Activated T-helper 2 cell treated with anti-CD3 and anti-CD28 coated beads, Interferon-gamma antibody, Interleukin-2, Interleukin-4, amounts not matched to agents 10 μg/mL and 5 μg/mL and 100 μg/mL, durations not matched to agents 14 hours and 24 hours and 36 hours (primary cell): ENCODE measurements at regions not wholly inside any gene's neighbourhood (a gene's known extent, or its start where the extent isn't known, plus 50 kb on each side); places are given as distances from the start of the nearest gene placed in this dataset.
"Not testable (repeated sequence)": the region's sequence is repeated elsewhere in the genome, so short reads cannot be mapped to it uniquely, and the experiment has no call there.

Source experiments
- DNase-seq: peaks from one replicate; pipeline ENCODE4 v3.0.0; 2021; ENCODE audit warnings: low spot score
- H3K27ac Mint-ChIP-seq: one replicate; pipeline ENCODE4 v1.8.0; 2021; ENCODE audit warnings: mixed read lengths
- H3K27me3 Mint-ChIP-seq: one replicate; pipeline ENCODE4 v1.8.0; 2021; ENCODE audit warnings: low read depth, mixed read lengths
- H3K36me3 Mint-ChIP-seq: one replicate; pipeline ENCODE4 v1.8.0; 2021; ENCODE audit warnings: low read depth, mixed read lengths
- H3K4me1 Mint-ChIP-seq: one replicate; pipeline ENCODE4 v1.8.0; 2021; ENCODE audit warnings: low read depth, mixed read lengths
- H3K4me3 Mint-ChIP-seq: one replicate; pipeline ENCODE4 v1.8.0; 2021; ENCODE audit warnings: low read depth, mild to moderate bottlenecking, moderate library complexity, mixed read lengths
- H3K9me3 Mint-ChIP-seq: one replicate; pipeline ENCODE4 v1.8.0; 2021; ENCODE audit warnings: mixed read lengths
- intact Hi-C: fragments of 100-400 bp; cut with micrococcal nuclease; formaldehyde crosslinking; loops from one replicate; pipeline ENCODE4 v1.15.1; 2023

- H3K4me1 Mint-ChIP-seq, result no peaks in the 10 kb centered on the region
- DNase-seq, result no peak
- peaks cover 6% of the 10 kb centered on the region for H3K9me3 Mint-ChIP-seq
Observed at GRCh38 chr2:105496271-105496670, 97.4 kb upstream of the FHL2 start.

DNA sequence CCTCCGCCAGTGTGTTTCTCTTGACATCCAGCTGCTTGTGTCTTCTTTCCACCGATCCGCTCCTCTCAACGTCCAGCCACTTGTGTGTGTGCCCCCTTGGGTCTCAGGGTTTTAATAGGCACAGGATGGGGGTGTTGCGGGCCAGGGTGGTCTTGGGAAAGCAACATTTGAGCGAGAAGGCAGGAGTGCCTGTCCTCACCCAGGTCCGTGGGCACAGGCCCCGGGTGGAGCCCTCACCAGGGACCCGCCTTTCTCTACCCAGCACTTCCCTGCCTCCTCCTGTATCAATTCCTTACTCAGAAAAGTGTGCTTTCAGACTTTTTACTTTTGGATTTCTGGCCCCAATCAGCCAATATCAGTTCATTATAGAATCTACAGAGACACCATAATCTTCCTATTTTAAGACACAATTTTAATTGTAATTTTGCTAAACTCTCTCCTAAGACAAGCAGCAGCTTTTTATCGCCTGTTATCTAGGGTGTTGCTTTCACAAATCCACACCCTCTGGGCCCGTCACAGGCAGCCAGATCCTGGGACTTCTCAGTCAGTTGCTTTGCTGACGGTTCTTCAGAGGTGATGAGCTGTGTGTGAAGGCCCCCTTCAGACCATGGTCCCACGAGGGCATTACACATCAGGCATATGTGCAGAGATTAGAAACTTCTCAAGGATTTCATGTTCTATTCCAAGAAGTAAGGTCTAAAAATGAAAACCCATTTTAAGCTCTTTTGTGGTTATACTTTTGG, 96.0 kb upstream of the FHL2 start:
- Mint-ChIP-seq H3K27ac (no peak overlapping the region), H3K27me3 (peaks cover 16% of the 10 kb centered on the region), H3K9me3 (peaks cover 6% of the 10 kb centered on the region), H3K4me1 (no peaks in the 10 kb centered on the region), H3K36me3 (no peaks in the 10 kb centered on the region), H3K4me3 (no peak overlapping the region)
- intact Hi-C loops, result no loop called here
- DNase-seq, result no peak

More at GRCh38 chr2:105496271-105496670, 97.4 kb upstream of the FHL2 start:
- peaks cover 16% of the 10 kb centered on the region for H3K27me3 Mint-ChIP-seq
- no peak overlapping the region for H3K4me3 Mint-ChIP-seq
- intact Hi-C loops, result no loop called here
- no peaks in the 10 kb centered on the region for H3K36me3 Mint-ChIP-seq
- no peak overlapping the region for H3K27ac Mint-ChIP-seq

- intact Hi-C loops, result no loop called here
- Mint-ChIP-seq H3K27ac (no peak overlapping the region), H3K27me3 (peaks cover 13% of the 10 kb centered on the region), H3K4me1 (no peaks in the 10 kb centered on the region), H3K9me3 (peaks cover 6% of the 10 kb centered on the region), H3K36me3 (no peaks in the 10 kb centered on the region), H3K4me3 (no peak overlapping the region)
- DNase-seq, result no peak
Observed at GRCh38 chr2:105490956-105491355, 92.1 kb upstream of the FHL2 start.

- H3K27ac Mint-ChIP-seq, result no peak overlapping the region
- peaks cover 6% of the 10 kb centered on the region for H3K9me3 Mint-ChIP-seq
- intact Hi-C loops, result no loop called here
- DNase-seq, result no peak
- no peaks in the 10 kb centered on the region for H3K4me1 Mint-ChIP-seq
- H3K4me3 Mint-ChIP-seq, result no peak overlapping the region
- H3K27me3 Mint-ChIP-seq, result peaks cover 13% of the 10 kb centered on the region
- H3K36me3 Mint-ChIP-seq, result no peaks in the 10 kb centered on the region
Observed at GRCh38 chr2:105490204-105490603, 91.4 kb upstream of the FHL2 start.

DNA sequence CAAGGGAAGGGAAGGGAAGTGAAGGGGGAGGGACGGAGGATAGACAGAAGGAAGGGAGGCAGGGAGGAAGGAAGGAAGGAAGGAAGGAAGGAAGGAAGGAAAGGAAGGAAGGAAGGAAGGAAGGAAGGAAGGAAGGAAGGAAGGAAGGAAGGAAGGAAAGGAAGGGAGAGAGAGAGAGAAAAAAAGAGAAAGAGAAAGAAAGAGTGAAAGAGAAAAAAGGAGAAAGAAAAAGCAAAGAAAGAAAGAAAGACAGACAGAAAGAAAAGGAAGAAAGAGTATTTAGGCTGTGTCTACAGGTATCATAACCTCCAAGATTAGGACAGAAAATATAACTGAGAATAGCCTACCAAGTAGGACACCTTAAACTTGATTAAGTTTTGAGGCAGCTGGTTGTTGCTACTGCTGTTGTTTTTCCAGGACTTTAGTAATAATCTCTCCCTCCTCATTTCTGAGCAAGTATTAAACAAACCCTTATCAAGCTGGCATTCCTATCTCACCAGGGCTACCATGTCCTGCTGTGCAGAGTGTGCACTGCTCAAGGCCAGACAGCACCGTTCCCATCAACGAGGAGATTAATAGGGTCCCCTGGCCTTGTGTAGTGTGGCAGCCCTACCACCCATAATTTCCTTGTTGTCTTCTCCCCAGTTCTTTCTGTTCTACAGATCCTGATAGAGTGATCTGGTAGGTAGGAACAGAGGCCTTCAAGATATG, 90.5 kb upstream of the FHL2 start:
- Mint-ChIP-seq H3K27me3 (peaks cover 13% of the 10 kb centered on the region), H3K4me1 (no peaks in the 10 kb centered on the region), H3K27ac (no peak overlapping the region), H3K4me3 (no peak overlapping the region), H3K9me3 (peaks cover 6% of the 10 kb centered on the region), H3K36me3 (no peaks in the 10 kb centered on the region)
- DNase-seq, result no peak
- intact Hi-C loops, result no loop called here

GRCh38 chr2:105488285-105488684, 89.4 kb upstream of the FHL2 start:
- Mint-ChIP-seq H3K27me3 (peaks cover 11% of the 10 kb centered on the region), H3K4me3 (no peak overlapping the region), H3K36me3 (no peaks in the 10 kb centered on the region), H3K4me1 (no peaks in the 10 kb centered on the region), H3K27ac (no peak overlapping the region), H3K9me3 (peaks cover 6% of the 10 kb centered on the region)
- no peak for DNase-seq
- intact Hi-C loops, result no loop called here

- H3K4me1 Mint-ChIP-seq, result no peaks in the 10 kb centered on the region
- DNase-seq, result no peak
- no peak overlapping the region for H3K4me3 Mint-ChIP-seq
- intact Hi-C loops, result no loop called here
- H3K27ac Mint-ChIP-seq, result no peak overlapping the region
- peaks cover 7% of the 10 kb centered on the region for H3K27me3 Mint-ChIP-seq
- no peaks in the 10 kb centered on the region for H3K9me3 Mint-ChIP-seq
- H3K36me3 Mint-ChIP-seq, result no peaks in the 10 kb centered on the region
Observed at GRCh38 chr2:105487142-105488069, 88.6 kb upstream of the FHL2 start.

GRCh38 chr2:105486762-105487141, 87.9 kb upstream of the FHL2 start:
- no peaks in the 10 kb centered on the region for H3K9me3 Mint-ChIP-seq
- no peaks in the 10 kb centered on the region for H3K4me1 Mint-ChIP-seq
- intact Hi-C loops, result no loop called here

GRCh38 chr2:105478670-105479069, 79.8 kb upstream of the FHL2 start:
- Mint-ChIP-seq H3K4me3 (no peak overlapping the region), H3K27ac (no peak overlapping the region), H3K4me1 (no peaks in the 10 kb centered on the region), H3K27me3 (peaks cover 26% of the 10 kb centered on the region), H3K9me3 (no peaks in the 10 kb centered on the region), H3K36me3 (no peaks in the 10 kb centered on the region)
- intact Hi-C loops, result no loop called here
- DNase-seq, result no peak

More at GRCh38 chr2:105486762-105487141, 87.9 kb upstream of the FHL2 start:
- Mint-ChIP-seq H3K27ac (no peak overlapping the region), H3K27me3 (peaks cover 6% of the 10 kb centered on the region), H3K36me3 (no peaks in the 10 kb centered on the region), H3K4me3 (no peak overlapping the region)
- DNase-seq, result no peak

DNA sequence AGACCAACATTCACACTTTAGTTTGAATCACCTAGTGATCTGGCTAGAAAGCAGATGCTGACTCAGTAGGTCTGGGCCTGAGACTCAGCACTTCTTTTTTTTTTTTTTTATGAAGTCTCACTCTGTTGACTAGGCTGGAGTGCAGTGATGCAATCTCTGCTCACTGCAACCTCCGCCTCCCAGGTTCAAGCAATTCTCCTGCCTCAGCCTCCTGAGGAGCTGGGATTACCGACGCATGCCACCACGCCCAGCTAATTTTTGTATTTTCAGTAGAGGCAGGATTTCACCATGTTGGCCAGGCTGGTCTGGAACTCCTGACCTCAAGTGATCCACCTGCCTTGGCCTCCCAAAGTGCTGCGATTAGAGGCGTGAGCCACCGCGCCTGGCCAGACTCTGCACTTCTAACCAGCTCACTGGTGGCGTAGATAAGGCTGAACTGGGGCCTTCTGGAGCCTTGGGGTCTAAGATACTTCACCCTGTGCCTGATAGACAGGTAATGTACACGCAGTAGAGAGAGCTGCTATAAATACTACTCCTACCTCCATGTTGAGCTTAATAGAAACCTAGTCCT, 78.3 kb upstream of the FHL2 start:
- H3K27ac Mint-ChIP-seq, H3K36me3 Mint-ChIP-seq, H3K9me3 Mint-ChIP-seq, intact Hi-C loops, H3K4me3 Mint-ChIP-seq, H3K4me1 Mint-ChIP-seq, DNase-seq: not testable (repeated sequence)
- peaks cover 26% of the 10 kb centered on the region for H3K27me3 Mint-ChIP-seq

- DNase-seq, result no peak
- Mint-ChIP-seq H3K9me3 (no peaks in the 10 kb centered on the region), H3K4me1 (peaks cover 5% of the 10 kb centered on the region), H3K4me3 (no peak overlapping the region), H3K27me3 (peaks cover 6% of the 10 kb centered on the region), H3K36me3 (no peaks in the 10 kb centered on the region), H3K27ac (no peak overlapping the region)
- intact Hi-C loops, result no loop called here
Observed at GRCh38 chr2:105473011-105473410, 74.2 kb upstream of the FHL2 start.

- DNase-seq, result no peak
- H3K4me3 Mint-ChIP-seq, result no peak overlapping the region
- H3K36me3 Mint-ChIP-seq, result no peaks in the 10 kb centered on the region
- intact Hi-C loops, result no loop called here
- H3K27ac Mint-ChIP-seq, result no peak overlapping the region
- peaks cover 13% of the 10 kb centered on the region for H3K4me1 Mint-ChIP-seq
- no peaks in the 10 kb centered on the region for H3K9me3 Mint-ChIP-seq
- H3K27me3 Mint-ChIP-seq, result peaks cover 14% of the 10 kb centered on the region
Observed at GRCh38 chr2:105470979-105471378, 72.1 kb upstream of the FHL2 start.
